HG03103 (cell line): ENCODE measurements at regions not wholly inside any gene's neighbourhood (a gene's known extent, or its start where the extent isn't known, plus 50 kb on each side); places are given as distances from the start of the nearest gene placed in this dataset.

Experiments used
- ATAC-seq: cut with Tn5 transposase; IDR thresholded peaks from one replicate; pipeline ENCODE4 v1.9.1; 2021; ENCODE audit warnings: low read depth; ENCODE audit not compliant: unreplicated experiment

- no peak for ATAC-seq
Measured at GRCh38 chr10:43949351-43949750, 300.7 kb upstream of the ZNF32 start.

DNA sequence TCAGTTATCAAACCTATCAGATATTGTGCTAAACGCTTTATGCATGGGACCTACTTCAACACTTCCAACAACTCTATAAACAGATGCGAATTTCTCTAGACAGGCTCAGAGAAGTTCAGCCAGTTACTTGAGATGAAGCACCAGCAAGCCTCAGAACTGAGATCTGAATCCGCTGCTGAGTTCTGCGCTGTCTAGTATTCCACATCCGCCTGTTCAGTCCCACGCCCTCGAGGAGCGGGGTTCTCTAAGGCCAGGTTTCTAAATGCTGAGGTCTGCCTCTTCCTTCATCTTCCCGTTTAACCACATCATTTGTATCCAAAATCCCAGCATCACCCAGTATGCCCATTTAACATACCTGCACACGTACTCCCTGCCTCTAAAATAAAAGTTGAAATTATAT is 297.8 kb upstream of the ZNF32 start:
- ATAC-seq: no peak

DNA sequence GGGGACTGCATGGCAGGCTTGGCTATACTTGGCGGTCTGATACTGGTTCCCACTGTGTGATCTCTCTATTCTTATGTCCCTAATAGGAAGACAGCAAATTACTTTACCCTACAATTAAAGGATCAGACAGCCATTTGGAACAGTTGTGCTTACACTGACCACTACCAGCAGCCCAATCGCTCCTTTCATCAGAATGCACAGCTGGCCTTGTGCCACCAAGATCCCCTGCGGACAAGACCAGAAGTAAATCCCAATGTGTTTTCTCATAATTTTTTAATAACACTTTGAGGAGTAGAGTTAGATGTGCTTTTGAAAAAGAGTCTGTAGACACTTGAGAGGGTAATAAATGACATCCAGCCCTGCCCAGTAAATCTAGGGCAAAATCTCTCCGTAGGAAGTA is 297.2 kb upstream of the ZNF32 start:
- no peak for ATAC-seq

- no peak for ATAC-seq
Measured at GRCh38 chr10:43945094-43945730, 296.5 kb upstream of the ZNF32 start.

GRCh38 chr10:43944381-43945093 is 295.9 kb upstream of the ZNF32 start:
- ATAC-seq: no peak

DNA sequence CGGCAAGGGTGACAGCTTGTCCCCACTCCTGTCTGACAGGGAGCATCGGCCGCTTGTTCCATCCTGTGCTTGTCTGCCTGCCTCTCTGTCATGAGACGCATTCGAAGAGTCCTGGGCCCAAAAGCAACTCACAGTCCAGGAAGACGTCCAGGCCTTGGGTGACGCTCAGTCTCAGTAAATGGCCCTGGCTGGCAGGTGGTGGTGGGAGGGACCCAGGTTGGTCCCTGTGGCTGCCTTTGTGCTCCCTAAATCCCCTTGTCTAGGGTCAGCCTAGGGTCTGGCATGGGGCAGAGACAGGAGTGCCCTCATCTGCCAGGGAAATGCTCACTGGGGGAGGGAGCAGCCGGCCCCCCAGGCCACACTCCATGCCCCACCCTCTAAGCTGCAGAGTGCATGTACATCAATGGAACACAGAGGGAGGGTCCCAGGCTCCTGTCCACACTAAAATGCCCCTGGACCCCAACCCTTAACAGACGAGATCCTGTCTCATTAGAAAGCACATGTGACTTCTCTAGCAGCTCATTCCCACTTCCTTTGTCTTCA is 295.2 kb upstream of the ZNF32 start:
- no peak for ATAC-seq

DNA sequence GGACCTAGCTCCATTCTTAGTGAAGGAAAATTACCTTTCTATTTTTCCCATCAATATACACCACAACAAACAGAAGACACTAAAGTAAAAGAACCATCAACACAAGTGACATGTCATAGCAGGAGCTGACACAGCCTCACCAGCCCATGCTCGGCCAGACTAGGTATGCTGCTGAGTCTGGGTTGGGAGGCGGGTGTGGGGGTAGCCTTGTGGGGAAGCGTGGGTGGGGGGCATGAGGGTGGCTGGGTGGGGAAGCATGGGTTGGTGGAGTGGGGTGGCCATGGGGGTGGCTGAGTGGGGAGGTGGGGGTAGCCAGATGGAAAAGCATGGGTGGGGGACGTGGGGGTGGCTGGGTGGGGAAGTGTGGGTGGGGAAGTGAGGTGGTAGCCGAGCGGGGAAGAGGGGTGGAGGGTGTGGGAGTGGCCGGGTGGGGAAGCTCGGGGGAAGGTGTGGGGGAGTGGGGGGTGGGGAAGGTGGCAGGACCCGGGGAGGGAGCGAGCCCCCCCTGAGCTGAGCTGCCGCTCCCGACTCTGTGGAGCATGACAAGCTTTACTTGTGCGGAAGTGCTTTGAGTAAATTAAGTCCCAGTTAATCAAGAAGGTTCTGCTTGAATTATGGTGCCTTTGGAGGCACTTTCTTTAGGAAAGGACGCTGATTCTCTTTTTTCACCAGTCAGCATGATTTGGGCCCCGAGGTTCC is 294.6 kb upstream of the ZNF32 start:
- ATAC-seq: no peak

GRCh38 chr10:43942096-43942850 is 293.6 kb upstream of the ZNF32 start:
- ATAC-seq: no peak

GRCh38 chr10:43940898-43941837 is 292.5 kb upstream of the ZNF32 start:
- ATAC-seq: no peak

DNA sequence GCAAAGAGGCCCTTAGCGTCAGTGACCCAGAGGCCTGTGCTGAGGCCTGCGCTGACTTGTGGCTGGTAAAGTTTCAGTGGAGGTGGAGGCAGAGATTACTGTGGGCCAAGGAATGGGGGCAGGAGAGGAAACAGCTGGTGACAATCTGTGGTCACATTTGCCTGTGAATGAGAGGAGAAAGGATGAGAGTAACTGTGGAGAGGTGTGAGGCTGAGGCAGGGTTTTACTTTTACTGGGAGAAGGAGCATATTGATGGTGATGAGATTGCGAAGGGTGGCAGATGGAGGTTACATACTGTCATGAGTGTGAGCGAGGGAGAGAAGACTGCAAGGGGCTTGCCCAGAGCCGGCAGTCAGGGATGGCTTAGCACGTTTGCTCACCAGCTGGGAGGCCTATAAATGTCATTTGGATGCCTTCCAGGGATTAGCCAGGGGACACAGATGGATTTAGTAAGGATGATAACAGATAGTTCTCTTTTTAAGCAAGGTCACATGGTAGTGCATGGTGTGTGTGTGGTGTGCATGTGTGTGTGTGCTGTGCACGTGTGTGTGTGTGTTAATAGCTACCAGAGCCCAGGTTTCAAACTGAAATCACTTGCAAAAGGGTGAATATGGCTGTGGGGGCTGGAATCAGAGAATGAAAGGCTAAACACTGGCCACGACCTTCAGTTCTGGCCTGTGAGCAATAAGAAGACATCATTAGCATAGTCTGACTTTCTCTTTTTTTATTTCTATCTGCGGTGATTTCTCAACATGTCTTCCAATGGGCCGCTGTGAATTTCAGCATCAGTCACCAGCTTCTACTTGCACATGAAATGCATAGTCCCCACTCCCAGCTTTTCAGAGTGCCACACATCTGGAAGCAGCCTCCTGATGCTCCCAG is 291.5 kb upstream of the ZNF32 start:
- ATAC-seq: no peak

- no peak for ATAC-seq
Measured at GRCh38 chr10:43939389-43939938, 290.8 kb upstream of the ZNF32 start.

DNA sequence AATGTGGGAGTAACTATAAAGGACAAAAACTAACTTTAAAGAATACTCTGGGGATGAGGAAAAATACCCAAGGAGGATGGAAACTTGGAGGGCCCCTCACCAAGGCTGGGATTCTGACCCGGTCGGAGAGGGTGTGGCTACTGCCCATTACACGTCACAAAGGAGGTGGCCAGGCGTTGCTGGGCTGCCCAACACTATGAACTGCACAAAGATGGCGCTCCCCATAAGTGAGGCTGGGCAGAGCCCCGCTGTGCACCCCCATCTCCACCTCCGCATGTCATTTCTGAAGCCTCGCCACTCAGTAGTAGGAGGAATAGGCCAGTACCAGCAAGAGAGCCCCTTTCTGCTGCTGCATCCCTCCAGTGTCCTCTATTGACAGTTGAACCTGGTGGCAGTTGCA is 290.1 kb upstream of the ZNF32 start:
- ATAC-seq: no peak

DNA sequence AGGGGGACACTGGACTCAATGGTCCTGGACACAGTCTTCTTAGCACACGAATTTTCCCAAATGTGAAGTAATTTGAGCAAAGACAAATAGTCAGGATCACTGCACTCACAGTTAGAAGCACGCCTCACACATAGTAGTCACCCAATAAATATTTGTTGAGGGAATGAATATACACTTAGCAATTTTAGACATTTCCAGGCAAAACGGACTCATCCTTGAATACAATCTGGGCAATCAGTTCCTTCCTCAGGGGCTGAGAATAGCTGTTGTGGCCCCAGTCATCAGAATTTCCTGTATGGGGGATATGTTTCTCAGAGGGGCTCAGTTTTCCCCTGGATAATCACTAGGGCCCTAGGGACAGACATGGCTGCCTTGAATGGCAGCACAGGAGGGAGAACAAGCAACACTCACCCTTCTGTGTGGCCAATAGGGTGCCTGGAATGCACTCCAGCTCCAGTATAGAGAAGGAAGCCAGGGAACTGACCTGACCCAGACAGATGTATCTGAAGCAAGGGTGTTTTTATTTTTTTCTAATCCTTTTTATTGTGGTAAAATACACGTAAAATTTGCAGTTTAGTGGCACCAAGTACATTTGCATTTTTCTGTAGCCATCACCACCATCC is 282.7 kb upstream of the ZNF32 start:
- ATAC-seq: no peak

- ATAC-seq: no peak
Measured at GRCh38 chr10:43930777-43931176, 282.1 kb upstream of the ZNF32 start.

DNA sequence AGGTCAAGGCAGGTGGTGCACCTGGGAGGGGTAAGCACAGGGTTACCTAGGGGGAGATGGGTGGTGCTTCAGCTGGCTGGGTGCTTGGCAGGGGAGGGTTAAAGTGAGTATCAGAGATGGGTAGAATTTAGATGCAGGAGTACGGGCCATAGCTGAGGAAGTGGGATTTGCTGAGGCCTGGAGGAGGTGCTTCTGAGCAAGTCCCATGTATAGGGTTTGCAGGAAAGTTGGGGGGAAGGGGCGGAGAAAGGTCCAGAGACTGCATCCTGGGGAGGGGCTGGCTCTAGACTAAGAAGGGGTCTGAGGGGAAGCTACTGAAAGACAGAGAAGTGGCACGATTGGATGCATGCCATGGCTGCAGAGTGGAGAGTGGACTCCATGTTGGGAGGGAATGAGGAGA is 281.6 kb upstream of the ZNF32 start:
- ATAC-seq: no peak

DNA sequence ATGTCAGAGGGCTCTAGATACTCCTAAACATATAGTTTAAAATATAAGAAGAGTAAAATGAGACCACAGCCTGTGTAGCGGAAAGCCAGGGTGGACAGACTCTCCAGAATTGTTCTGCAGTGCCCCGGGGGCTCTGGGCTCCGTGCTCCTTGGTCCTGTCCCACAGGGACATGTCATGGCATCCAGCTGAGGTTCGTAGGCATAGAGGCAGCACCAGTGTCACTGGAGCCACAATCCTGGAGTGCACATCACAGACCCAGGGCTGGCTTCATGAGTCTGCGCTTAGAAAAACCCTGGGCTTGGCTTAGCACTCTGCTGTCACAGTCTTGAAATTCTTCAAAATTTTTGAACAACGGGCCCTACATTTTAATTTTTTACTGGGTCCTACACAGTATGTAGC is 280.4 kb upstream of the ZNF32 start:
- no peak for ATAC-seq

GRCh38 chr10:43928425-43928968 is 279.8 kb upstream of the ZNF32 start:
- no peak for ATAC-seq

GRCh38 chr10:43926875-43927406 is 278.3 kb upstream of the ZNF32 start:
- no peak for ATAC-seq
